ENCODE measurements at regions not wholly inside any gene's neighbourhood (a gene's known extent, or its start where the extent isn't known, plus 50 kb on each side); places are given as distances from the start of the nearest gene placed in this dataset.
"Not testable (repeated sequence)": the region's sequence is repeated elsewhere in the genome, so short reads cannot be mapped to it uniquely, and the experiment has no call there.

DNA sequence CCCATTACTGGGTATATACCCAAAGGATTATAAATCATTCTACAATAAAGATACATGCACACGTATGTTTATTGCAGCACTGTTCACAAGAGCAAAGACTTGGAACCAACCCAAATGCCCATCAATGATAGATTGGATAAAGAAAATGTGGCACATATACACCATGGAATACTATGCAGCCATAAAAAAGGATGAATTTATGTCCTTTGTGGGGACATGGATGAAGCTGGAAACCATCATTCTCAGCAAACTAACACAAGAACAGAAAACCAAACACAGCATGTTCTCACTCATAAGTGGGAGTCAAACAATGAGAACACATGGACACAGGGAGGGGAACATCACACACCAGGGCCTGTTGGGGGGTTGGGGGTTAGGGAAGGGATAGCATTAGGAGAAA is 484.9 kb upstream of the SLC35B3 start:
- POLR2A ChIA-PET; intact Hi-C loops (cut with micrococcal nuclease); H3K36me3 ChIP-seq (ENCODE audit: control insufficient read depth in 2 of 2, extremely low read depth in 1 of 2, insufficient read depth in 2 of 2, low read length in 2 of 2); H3K9ac ChIP-seq (replicated peaks; ENCODE audit: extremely low read depth, insufficient read depth, low read length); H4K20me1 ChIP-seq (replicated peaks; ENCODE audit: control insufficient read depth, extremely low read depth, insufficient read depth, low read length); H2AFZ ChIP-seq (ENCODE audit: low read depth, low read length); H3K27me3 ChIP-seq (ENCODE audit: control insufficient read depth in 2 of 2, insufficient read depth in 2 of 2, low read length in 2 of 2); DNase-seq (ENCODE audit: low read depth, low spot score); H3K4me3 ChIP-seq (replicated peaks in 1 of 3; ENCODE audit: insufficient read depth in 1 of 3, low read depth in 1 of 3, low read length in 3 of 3); H3K9me1 ChIP-seq (replicated peaks; ENCODE audit: control insufficient read depth, extremely low read depth, insufficient read depth, low read length); CTCF ChIA-PET; dilution Hi-C loops (cut with MboI; ENCODE audit: extremely low pct_ligation_motif_present, low sequenced_read_pairs); H3K4me2 ChIP-seq (ENCODE audit: insufficient read depth, low read length); H3K4me1 ChIP-seq (ENCODE audit: control insufficient read depth, extremely low read depth, insufficient read depth, low read length); FAIRE-seq; H3K9me3 ChIP-seq (replicated peaks; ENCODE audit: control insufficient read depth, insufficient read depth, low read length); H3K79me2 ChIP-seq (ENCODE audit: control insufficient read depth, insufficient read depth, low read length); H3K27ac ChIP-seq (ENCODE audit: insufficient read depth, low read depth, low read length); BruUV-seq (replicated peaks): not testable (repeated sequence)

DNA sequence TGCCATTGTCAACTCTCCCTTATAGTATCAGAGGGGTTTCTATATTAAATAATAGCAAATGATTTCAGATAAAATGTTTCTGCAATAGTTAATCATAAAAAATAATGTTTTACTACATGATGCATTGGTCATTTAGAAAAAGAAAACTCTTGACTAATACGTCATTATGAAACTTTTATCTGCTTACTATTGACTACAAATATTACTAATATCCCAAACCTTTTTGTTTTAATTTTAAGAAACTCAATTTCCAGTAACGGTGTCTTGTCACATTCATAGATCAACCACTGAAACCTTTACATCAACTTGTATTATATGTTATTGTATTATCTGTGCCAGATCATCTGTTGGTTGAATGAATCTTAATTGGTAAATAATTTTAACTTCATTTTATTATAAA is 482.9 kb upstream of the SLC35B3 start:
- Histone ChIP-seq H3K4me3 (replicated peaks in 1 of 3; ENCODE audit: insufficient read depth in 1 of 3, low read depth in 1 of 3, low read length in 3 of 3) (no peak overlapping the region), H3K4me1 (ENCODE audit: control insufficient read depth, extremely low read depth, insufficient read depth, low read length) (no peaks in the 10 kb centered on the region), H3K79me2 (ENCODE audit: control insufficient read depth, insufficient read depth, low read length) (no peaks in the 10 kb centered on the region), H4K20me1 (replicated peaks; ENCODE audit: control insufficient read depth, extremely low read depth, insufficient read depth, low read length) (no peaks in the 10 kb centered on the region), H3K9me1 (replicated peaks; ENCODE audit: control insufficient read depth, extremely low read depth, insufficient read depth, low read length) (no peaks in the 10 kb centered on the region), H3K9ac (replicated peaks; ENCODE audit: extremely low read depth, insufficient read depth, low read length) (no peak overlapping the region), H3K4me2 (ENCODE audit: insufficient read depth, low read length) (no peak overlapping the region), H3K27ac (ENCODE audit: insufficient read depth, low read depth, low read length) (no peak overlapping the region), H3K9me3 (replicated peaks; ENCODE audit: control insufficient read depth, insufficient read depth, low read length) (no peaks in the 10 kb centered on the region), H2AFZ (ENCODE audit: low read depth, low read length) (no peak overlapping the region), H3K36me3 (ENCODE audit: control insufficient read depth in 2 of 2, extremely low read depth in 1 of 2, insufficient read depth in 2 of 2, low read length in 2 of 2) (no peaks in the 10 kb centered on the region), H3K27me3 (ENCODE audit: control insufficient read depth in 2 of 2, insufficient read depth in 2 of 2, low read length in 2 of 2) (no peaks in the 10 kb centered on the region)
- DNase-seq (ENCODE audit: low read depth, low spot score) (no peak), FAIRE-seq (no peak)
- dilution Hi-C loops (cut with MboI; ENCODE audit: extremely low pct_ligation_motif_present, low sequenced_read_pairs) = no loop called here
- TF ChIP-seq, protein P1, sequence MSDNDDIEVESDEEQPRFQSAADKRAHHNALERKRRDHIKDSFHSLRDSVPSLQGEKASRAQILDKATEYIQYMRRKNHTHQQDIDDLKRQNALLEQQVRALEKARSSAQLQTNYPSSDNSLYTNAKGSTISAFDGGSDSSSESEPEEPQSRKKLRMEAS (IDR thresholded peaks at IDR 0.05; ENCODE audit: insufficient read depth, insufficient read length) = no peak
- TF ChIP-seq, protein P2, sequence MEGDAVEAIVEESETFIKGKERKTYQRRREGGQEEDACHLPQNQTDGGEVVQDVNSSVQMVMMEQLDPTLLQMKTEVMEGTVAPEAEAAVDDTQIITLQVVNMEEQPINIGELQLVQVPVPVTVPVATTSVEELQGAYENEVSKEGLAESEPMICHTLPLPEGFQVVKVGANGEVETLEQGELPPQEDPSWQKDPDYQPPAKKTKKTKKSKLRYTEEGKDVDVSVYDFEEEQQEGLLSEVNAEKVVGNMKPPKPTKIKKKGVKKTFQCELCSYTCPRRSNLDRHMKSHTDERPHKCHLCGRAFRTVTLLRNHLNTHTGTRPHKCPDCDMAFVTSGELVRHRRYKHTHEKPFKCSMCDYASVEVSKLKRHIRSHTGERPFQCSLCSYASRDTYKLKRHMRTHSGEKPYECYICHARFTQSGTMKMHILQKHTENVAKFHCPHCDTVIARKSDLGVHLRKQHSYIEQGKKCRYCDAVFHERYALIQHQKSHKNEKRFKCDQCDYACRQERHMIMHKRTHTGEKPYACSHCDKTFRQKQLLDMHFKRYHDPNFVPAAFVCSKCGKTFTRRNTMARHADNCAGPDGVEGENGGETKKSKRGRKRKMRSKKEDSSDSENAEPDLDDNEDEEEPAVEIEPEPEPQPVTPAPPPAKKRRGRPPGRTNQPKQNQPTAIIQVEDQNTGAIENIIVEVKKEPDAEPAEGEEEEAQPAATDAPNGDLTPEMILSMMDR (IDR thresholded peaks at IDR 0.05; ENCODE audit: extremely low read depth in 1 of 2, insufficient read depth in 1 of 2, low read depth in 1 of 2, low read length in 2 of 2) = no peak
- TF ChIP-seq FOS (IDR thresholded peaks at IDR 0.05; ENCODE audit: borderline replicate concordance, insufficient read depth, low read length) (no peak), MYC (IDR thresholded peaks at IDR 0.05; ENCODE audit: low read depth, low read length) (no peak), POLR2AphosphoS5 (IDR thresholded peaks at IDR 0.05; ENCODE audit: insufficient read depth, low read depth, low read length) (no peak), GATA2 (IDR thresholded peaks at IDR 0.05; ENCODE audit: insufficient read depth, insufficient read length, low read depth, low read length) (no peak), POLR2A (IDR thresholded peaks at IDR 0.05; ENCODE audit: low read depth, low read length) (no peak), JUN (IDR thresholded peaks at IDR 0.05; ENCODE audit: borderline replicate concordance, insufficient read depth, insufficient read length, low read depth) (no peak), EZH2 (IDR thresholded peaks at IDR 0.05; ENCODE audit: borderline replicate concordance, low read depth, low read length, severe bottlenecking) (no peak)
- intact Hi-C loops (cut with micrococcal nuclease) = no loop called here
- CTCF ChIA-PET = no interaction called here
- POLR2A ChIA-PET = no interaction called here
- BruUV-seq (replicated peaks) = no TSS peak
